Lower leg skin (tissue), 4 donors: ENCODE measurements at regions not wholly inside any gene's neighbourhood (a gene's known extent, or its start where the extent isn't known, plus 50 kb on each side); places are given as distances from the start of the nearest gene placed in this dataset.

ENCODE experiments used
- DNase-seq, 2 donors: peaks; one replicate each; pipeline ENCODE4 v3.0.0-alpha.2; 2019; ENCODE audit warnings: low spot score in 2 of 2
- H3K4me3 ChIP-seq: fragments of 200-600 bp; sonication (generic); 2 replicates; pipeline ENCODE4 v1.5.1; 2017; ENCODE audit warnings: mild to moderate bottlenecking, low read depth; ENCODE audit not compliant: poor library complexity, severe bottlenecking
- CTCF ChIP-seq, 3 donors: fragments of 450-650 bp; IDR thresholded peaks; one replicate each; pipeline ENCODE4 v1.5.1; 2016; ENCODE audit warnings: antibody characterized with exemption in 3 of 3, mild to moderate bottlenecking in 3 of 3, moderate library complexity in 2 of 3
- POLR2A ChIP-seq, 2 donors: fragments of 450-650 bp; IDR thresholded peaks; one replicate each; pipeline ENCODE4 v1.6.1; 2016 to 2017; ENCODE audit warnings: antibody characterized with exemption in 2 of 2, mild to moderate bottlenecking in 1 of 2, moderate library complexity in 1 of 2
- WGBS, 2 donors: methylation state at CpG; one replicate each; pipeline ENCODE4 v1.1.5; 2018; 5-methylcytosine and 5-hydroxymethylcytosine counted together
- intact Hi-C: fragments of 100-400 bp; cut with DNase I; formaldehyde crosslinking; loops from one replicate; pipeline ENCODE4 v1.15.0; 2023; ENCODE audit warnings: low total_unique reads

GRCh38 chrX:86887341-86887740 is 630.3 kb upstream of the KLHL4 start:
- no peak for DNase-seq
- TF ChIP-seq CTCF (IDR thresholded peaks at IDR 0.05): no peak
- TF ChIP-seq POLR2A (IDR thresholded peaks at IDR 0.05): no peak
- WGBS, 2 donors: 2 to 5% methylated on average over 1 of the region's 1 CpG
- no peak overlapping the region for H3K4me3 ChIP-seq
- intact Hi-C loops: loop anchor here (2.0 kb wide), 1 partner anchor 49 kb away; no protein-coding TSS in a partner anchor

GRCh38 chrX:86910027-86910426 is 607.6 kb upstream of the KLHL4 start:
- DNase-seq: no peak
- intact Hi-C loops: no loop called here
- no peak overlapping the region for H3K4me3 ChIP-seq
- 65% methylated on average over 2 of the region's 2 CpGs; no CpG with 5 or more reads in 1 of the 2 donors for WGBS, 2 donors
- TF ChIP-seq POLR2A (IDR thresholded peaks at IDR 0.05) (no peak), CTCF (IDR thresholded peaks at IDR 0.05) (no peak)

GRCh38 chrX:86910602-86911311 is 606.8 kb upstream of the KLHL4 start:
- no peak for TF ChIP-seq POLR2A (IDR thresholded peaks at IDR 0.05)
- TF ChIP-seq CTCF (IDR thresholded peaks at IDR 0.05): no peak
- no peak overlapping the region for H3K4me3 ChIP-seq
- no peak for DNase-seq
- 72 to 85% methylated on average over 4 of the region's 4 CpGs for WGBS, 2 donors
- intact Hi-C loops: no loop called here

- WGBS, 2 donors: 64 to 79% methylated on average over 1 of the region's 1 CpG
- intact Hi-C loops: no loop called here
- no peak for DNase-seq
- no peak overlapping the region for H3K4me3 ChIP-seq
- TF ChIP-seq POLR2A (IDR thresholded peaks at IDR 0.05): no peak
- TF ChIP-seq CTCF (IDR thresholded peaks at IDR 0.05): no peak
Observed at GRCh38 chrX:86914569-86914968, 603.0 kb upstream of the KLHL4 start.

- intact Hi-C loops: no loop called here
- DNase-seq: no peak
- 65 to 75% methylated on average over 2 of the region's 2 CpGs for WGBS, 2 donors
- H3K4me3 ChIP-seq: no peak overlapping the region
- TF ChIP-seq CTCF (IDR thresholded peaks at IDR 0.05) (no peak), POLR2A (IDR thresholded peaks at IDR 0.05) (no peak)
Observed at GRCh38 chrX:86917959-86918358, 599.6 kb upstream of the KLHL4 start.

GRCh38 chrX:86930419-86930818 is 587.2 kb upstream of the KLHL4 start:
- no peak overlapping the region for H3K4me3 ChIP-seq
- intact Hi-C loops: no loop called here
- no peak for DNase-seq
- WGBS, 2 donors: 43 to 65% methylated on average over 1 of the region's 1 CpG
- TF ChIP-seq CTCF (IDR thresholded peaks at IDR 0.05) (no peak), POLR2A (IDR thresholded peaks at IDR 0.05) (no peak)
